Activated CD8-positive, alpha-beta T cell treated with anti-CD3 and anti-CD28 coated beads, Interleukin-2, amount 10 ng/mL, durations not matched to agents 7 days and 5 days (primary cell): ENCODE measurements at regions not wholly inside any gene's neighbourhood (a gene's known extent, or its start where the extent isn't known, plus 50 kb on each side); places are given as distances from the start of the nearest gene placed in this dataset.

ENCODE experiments used
- ATAC-seq: fragments of 150-1000 bp; cut with Tn5 transposase; one replicate; pipeline ENCODE4 v1.10.0; 2021; ENCODE audit warnings: moderate library complexity
- CTCF ChIA-PET: fragments of 350-600 bp; sonication (Branson Sonifier 250); formaldehyde crosslinking; loops from one replicate; lab custom pipeline; 2021; ENCODE audit warnings: antibody characterized with exemption; lab: Charles Lee
- POLR2A ChIA-PET: fragments of 350-600 bp; sonication (Branson Sonifier 250); formaldehyde crosslinking; loops from one replicate; lab custom pipeline; 2021; ENCODE audit warnings: antibody characterized with exemption; lab: Charles Lee
- DNase-seq: peaks from one replicate; pipeline ENCODE4 v3.0.0-alpha.2; 2020
- H3K27ac Mint-ChIP-seq: one replicate; pipeline ENCODE4 v1.8.0; 2021; ENCODE audit warnings: mild to moderate bottlenecking, mixed read lengths
- H3K27me3 Mint-ChIP-seq: one replicate; pipeline ENCODE4 v1.8.0; 2021; ENCODE audit warnings: low read depth, mixed read lengths
- H3K36me3 Mint-ChIP-seq: one replicate; pipeline ENCODE4 v1.8.0; 2021; ENCODE audit warnings: low read depth, mixed read lengths
- H3K4me1 Mint-ChIP-seq: one replicate; pipeline ENCODE4 v1.8.0; 2021; ENCODE audit warnings: low read depth, mixed read lengths
- H3K4me3 Mint-ChIP-seq: one replicate; pipeline ENCODE4 v1.8.0; 2021; ENCODE audit warnings: mild to moderate bottlenecking, mixed read lengths
- H3K9me3 Mint-ChIP-seq: one replicate; pipeline ENCODE4 v1.8.0; 2022; ENCODE audit warnings: mixed read lengths; ENCODE audit not compliant: insufficient read depth

DNA sequence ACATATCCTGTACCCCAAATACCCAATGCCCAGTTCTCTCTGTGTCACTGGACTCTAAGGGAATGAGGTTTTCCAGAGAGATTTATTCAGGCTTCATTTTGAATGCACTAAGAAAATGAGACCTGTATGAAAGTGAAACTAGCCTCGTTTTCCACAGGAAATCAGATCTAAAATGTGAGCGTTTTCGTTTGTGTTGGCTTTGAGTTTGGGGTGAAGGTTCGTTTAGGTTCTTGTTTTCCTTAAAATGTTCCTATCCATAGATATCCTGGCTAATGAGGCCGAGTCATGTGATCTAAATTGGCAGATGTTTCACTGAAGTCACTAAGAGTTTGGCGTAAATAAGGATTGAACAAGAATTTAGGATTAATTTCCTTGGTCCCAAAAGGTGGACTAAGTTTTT is 90.9 kb upstream of the BMPER start:
- no peak overlapping the region for H3K27ac Mint-ChIP-seq

DNA sequence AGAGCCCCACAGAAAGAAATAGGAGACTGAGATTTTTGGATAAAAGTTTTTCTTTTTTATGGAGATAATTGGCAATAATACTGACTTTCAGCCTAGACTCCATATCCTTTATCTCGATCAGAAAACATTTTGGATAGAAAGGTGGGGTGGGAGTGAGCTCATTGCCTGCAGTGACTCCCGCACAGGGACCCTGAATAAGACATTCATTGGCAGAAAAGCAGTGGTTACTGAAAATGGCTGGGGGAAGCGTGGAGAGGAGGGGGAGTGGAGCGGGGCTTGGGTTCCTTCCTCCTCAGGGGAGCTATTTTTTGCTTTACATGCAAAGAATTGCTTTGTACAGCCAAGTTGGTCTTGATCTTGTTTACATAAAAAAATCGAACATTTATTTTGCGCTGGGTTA is 90.4 kb upstream of the BMPER start:
- ATAC-seq (no peak), DNase-seq (no peak)
- Mint-ChIP-seq H3K4me1 (peaks cover 7% of the 10 kb centered on the region), H3K9me3 (peaks cover 4% of the 10 kb centered on the region), H3K27ac (no peak overlapping the region), H3K4me3 (no peak overlapping the region), H3K27me3 (peaks cover 4% of the 10 kb centered on the region), H3K36me3 (no peaks in the 10 kb centered on the region)
- POLR2A ChIA-PET: interaction anchor here (0.7 kb wide), 1 partner anchor 12 kb away, joined by 3 read pairs; no protein-coding TSS in a partner anchor
- CTCF ChIA-PET: no interaction called here

More for the DNA sequence above, 90.9 kb upstream of the BMPER start:
- peaks cover 7% of the 10 kb centered on the region for H3K4me1 Mint-ChIP-seq
- no peak for ATAC-seq
- H3K4me3 Mint-ChIP-seq: no peak overlapping the region
- H3K36me3 Mint-ChIP-seq: no peaks in the 10 kb centered on the region
- DNase-seq: no peak
- peaks cover 4% of the 10 kb centered on the region for H3K9me3 Mint-ChIP-seq
- peaks cover 4% of the 10 kb centered on the region for H3K27me3 Mint-ChIP-seq
- POLR2A ChIA-PET: no interaction called here
- CTCF ChIA-PET: no interaction called here

DNA sequence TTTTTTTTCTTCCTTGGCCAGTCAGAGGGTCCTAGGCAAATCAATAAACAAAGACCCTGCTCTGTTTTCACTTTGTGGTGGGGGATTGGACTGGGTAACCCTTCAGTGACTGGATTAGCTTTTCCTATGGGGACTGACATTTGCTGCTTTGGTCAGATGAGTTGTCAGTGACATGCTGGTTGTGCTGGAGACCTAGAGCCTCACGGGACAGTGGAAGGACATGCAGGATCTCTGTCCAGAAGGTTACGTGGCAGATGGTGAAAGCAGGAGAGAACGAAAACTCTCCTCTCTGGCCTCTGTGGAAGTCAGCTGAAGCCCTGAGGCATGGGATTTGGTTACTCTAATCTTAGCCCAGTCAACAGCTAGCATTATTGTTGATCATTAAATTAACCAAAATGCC is 90.0 kb upstream of the BMPER start:
- POLR2A ChIA-PET: interaction anchor here (0.7 kb wide), 1 partner anchor 12 kb away, joined by 3 read pairs; no protein-coding TSS in a partner anchor
- ATAC-seq: no peak

DNA sequence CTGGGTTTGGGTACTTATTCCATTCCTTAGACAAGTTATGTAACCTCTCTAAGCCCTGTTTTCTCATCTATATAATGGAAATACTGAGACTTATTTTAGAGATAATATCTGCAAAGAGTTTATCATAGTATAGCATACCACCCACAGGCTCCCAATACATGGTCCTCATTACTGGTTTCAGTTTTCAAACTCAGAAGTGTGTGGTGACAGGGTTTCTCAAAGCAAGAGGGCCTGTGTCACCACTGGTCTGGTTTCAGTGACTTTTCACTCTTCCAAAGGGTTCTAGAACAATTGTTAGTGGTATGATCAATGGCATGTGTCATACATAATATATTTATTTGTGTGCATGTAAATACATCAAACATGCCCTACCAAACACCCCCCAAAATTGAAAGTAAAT is 89.2 kb upstream of the BMPER start:
- Mint-ChIP-seq H3K4me3 (no peak overlapping the region), H3K36me3 (no peaks in the 10 kb centered on the region), H3K4me1 (peaks cover 7% of the 10 kb centered on the region), H3K9me3 (peaks cover 4% of the 10 kb centered on the region), H3K27me3 (peaks cover 6% of the 10 kb centered on the region), H3K27ac (no peak overlapping the region)
- no peak for DNase-seq
- POLR2A ChIA-PET: no interaction called here
- CTCF ChIA-PET: no interaction called here
- no peak for ATAC-seq

More for the DNA sequence above, 90.0 kb upstream of the BMPER start:
- DNase-seq: no peak
- peaks cover 4% of the 10 kb centered on the region for H3K27me3 Mint-ChIP-seq
- H3K4me1 Mint-ChIP-seq: peaks cover 7% of the 10 kb centered on the region
- H3K9me3 Mint-ChIP-seq: peaks cover 4% of the 10 kb centered on the region
- CTCF ChIA-PET: no interaction called here
- H3K27ac Mint-ChIP-seq: no peak overlapping the region
- no peak overlapping the region for H3K4me3 Mint-ChIP-seq
- H3K36me3 Mint-ChIP-seq: no peaks in the 10 kb centered on the region

DNA sequence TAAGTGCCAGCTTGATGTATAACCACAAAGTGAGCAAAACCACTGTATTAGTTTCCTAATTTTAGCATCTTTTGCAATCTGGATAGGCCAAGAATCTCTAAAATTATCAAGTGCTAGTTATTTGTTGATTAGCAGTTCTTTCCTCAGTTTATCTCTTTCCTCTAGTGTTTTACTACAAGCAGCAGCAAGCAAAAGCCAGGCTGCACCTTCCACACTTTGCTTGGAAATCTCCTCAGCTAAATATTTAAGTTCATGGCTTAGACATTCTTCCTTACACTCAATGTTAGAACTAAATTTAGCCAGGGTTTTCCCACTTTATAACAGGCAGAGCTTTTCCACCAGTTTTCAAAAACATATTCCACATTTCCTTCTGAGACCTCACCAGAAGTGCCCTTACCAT is 85.7 kb upstream of the BMPER start:
- POLR2A ChIA-PET: no interaction called here
- no peak overlapping the region for H3K27ac Mint-ChIP-seq
- DNase-seq: no peak
- peaks cover 6% of the 10 kb centered on the region for H3K27me3 Mint-ChIP-seq
- H3K4me1 Mint-ChIP-seq: no peaks in the 10 kb centered on the region
- ATAC-seq: no peak
- H3K9me3 Mint-ChIP-seq: no peaks in the 10 kb centered on the region
- CTCF ChIA-PET: interaction anchor here (0.9 kb wide), 1 partner anchor 17 kb away, joined by 3 read pairs; no protein-coding TSS in a partner anchor
- H3K4me3 Mint-ChIP-seq: no peak overlapping the region
- H3K36me3 Mint-ChIP-seq: no peaks in the 10 kb centered on the region

DNA sequence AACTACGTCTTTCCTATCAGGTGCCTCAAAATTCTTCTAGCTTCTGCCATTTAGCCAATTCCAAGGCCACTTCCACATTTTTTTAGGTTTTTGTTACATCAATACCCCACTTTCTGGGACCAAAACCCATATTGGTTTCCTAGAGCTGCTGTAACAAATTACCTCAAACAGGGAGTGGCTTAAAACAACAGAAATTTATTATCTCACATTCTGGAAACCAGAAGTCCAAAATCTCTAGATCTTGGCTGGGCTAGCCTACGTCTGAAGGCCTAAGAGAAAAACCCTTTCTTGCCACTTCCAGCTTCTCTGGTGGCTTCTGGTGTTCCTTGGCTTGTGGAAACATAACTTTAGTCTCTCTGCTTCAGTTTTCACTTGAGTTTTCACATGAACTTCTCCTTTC is 85.1 kb upstream of the BMPER start:
- Mint-ChIP-seq H3K36me3 (no peaks in the 10 kb centered on the region), H3K4me1 (no peaks in the 10 kb centered on the region), H3K27ac (no peak overlapping the region), H3K4me3 (no peak overlapping the region), H3K9me3 (no peaks in the 10 kb centered on the region), H3K27me3 (peaks cover 6% of the 10 kb centered on the region)
- CTCF ChIA-PET: no interaction called here
- POLR2A ChIA-PET: no interaction called here
- DNase-seq (no peak), ATAC-seq (no peak)

DNA sequence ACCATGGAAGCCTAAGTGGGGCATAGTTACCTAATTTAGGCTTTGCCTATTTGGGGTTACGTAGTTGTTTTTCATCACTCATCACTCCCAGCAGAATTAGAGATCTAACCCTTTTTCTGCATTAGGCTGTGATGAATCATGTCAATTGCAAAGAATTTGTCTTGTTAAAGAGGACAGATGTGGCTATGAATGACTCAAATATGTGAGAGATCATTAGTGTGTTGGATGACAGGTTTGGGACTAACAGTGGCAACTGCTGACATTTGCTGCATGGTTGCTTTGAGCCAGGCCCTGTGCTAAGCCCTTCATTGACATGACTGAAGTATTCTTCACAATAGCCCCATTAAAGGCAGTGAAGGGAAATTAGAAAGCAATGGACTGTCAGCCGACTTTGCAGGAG is 83.4 kb upstream of the BMPER start:
- Mint-ChIP-seq H3K4me3 (no peak overlapping the region), H3K4me1 (no peaks in the 10 kb centered on the region), H3K9me3 (no peaks in the 10 kb centered on the region), H3K27ac (no peak overlapping the region), H3K36me3 (no peaks in the 10 kb centered on the region), H3K27me3 (peaks cover 6% of the 10 kb centered on the region)
- DNase-seq: no peak
- no peak for ATAC-seq
- CTCF ChIA-PET: no interaction called here
- POLR2A ChIA-PET: no interaction called here

DNA sequence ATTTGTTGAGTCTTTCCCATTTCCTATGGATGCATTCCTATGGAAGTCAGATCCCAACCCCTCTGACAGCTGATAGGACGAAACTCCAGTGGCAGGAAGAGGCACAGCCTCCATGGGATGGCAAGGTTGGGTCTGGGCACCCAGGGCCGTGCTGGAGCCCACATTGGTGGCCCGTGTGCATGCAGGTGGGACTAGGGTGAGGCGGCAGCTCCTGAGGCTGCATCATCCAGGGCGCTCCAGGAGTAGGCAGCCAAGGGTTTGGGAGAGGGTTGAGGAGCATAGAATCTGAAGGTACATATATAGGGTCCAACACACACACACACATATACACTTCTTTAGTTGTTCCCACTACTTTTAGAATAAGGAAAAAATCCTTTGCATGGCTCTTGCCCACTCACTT is 81.4 kb upstream of the BMPER start:
- Mint-ChIP-seq H3K27me3 (peaks cover 2% of the 10 kb centered on the region), H3K4me1 (no peaks in the 10 kb centered on the region), H3K9me3 (no peaks in the 10 kb centered on the region), H3K27ac (no peak overlapping the region), H3K36me3 (no peaks in the 10 kb centered on the region), H3K4me3 (no peak overlapping the region)
- ChIA-PET CTCF (no interaction called here), POLR2A (no interaction called here)
- ATAC-seq (no peak), DNase-seq (no peak)

DNA sequence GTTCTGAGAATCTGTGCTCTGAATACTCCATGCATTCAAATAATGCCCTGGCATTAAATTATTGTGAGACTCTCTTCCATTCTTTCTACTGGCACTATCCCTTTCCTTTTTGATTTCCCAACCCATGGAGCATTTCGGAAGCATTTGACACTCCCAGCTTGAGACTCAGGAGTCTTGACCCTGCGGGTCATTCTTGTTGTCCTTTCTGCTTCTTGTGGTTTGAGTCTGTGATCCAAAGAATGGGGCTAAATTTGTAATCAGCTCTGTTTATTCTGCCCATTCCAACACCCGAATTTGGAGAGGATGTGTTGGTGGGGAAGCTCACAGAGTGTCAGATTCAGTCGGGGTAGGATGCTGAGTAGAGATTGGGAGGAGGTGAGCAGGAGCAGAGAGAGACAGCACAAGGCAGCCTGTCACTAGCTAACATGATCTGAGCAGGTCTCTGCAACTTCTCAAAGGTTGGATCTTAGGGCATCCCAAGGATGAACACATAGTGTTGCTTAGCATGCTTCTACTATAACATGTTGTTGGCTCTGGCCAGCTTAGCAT is 80.4 kb upstream of the BMPER start:
- POLR2A ChIA-PET: no interaction called here

DNA sequence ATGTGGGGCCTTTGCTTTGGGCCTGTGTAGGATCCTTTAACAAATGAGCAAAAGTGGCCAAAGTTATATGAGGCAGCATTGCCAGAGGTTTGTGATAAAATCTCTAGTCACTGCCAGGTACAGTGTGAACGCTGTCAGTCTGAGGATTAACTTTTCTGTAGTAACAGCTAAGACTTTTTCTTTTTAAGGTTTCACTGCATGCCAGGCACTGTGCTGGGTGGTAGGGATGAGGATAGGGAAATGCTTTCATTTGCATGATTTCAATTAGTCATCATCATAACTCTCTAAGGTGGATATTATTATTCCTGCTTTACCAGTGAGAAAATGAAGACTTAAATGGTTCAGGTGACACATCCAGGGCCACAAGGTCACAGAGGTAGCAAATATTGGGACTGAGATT is 79.7 kb upstream of the BMPER start:
- Mint-ChIP-seq H3K4me1 (no peaks in the 10 kb centered on the region), H3K36me3 (no peaks in the 10 kb centered on the region), H3K4me3 (no peak overlapping the region), H3K27me3 (no peaks in the 10 kb centered on the region), H3K27ac (no peak overlapping the region), H3K9me3 (no peaks in the 10 kb centered on the region)
- POLR2A ChIA-PET: no interaction called here
- CTCF ChIA-PET: no interaction called here
- ATAC-seq (no peak), DNase-seq (no peak)

More for the DNA sequence above, 80.4 kb upstream of the BMPER start:
- Mint-ChIP-seq H3K9me3 (no peaks in the 10 kb centered on the region), H3K27ac (no peak overlapping the region), H3K36me3 (no peaks in the 10 kb centered on the region), H3K4me1 (no peaks in the 10 kb centered on the region), H3K4me3 (no peak overlapping the region), H3K27me3 (peaks cover 2% of the 10 kb centered on the region)
- CTCF ChIA-PET: no interaction called here
- DNase-seq (no peak), ATAC-seq (no peak)

DNA sequence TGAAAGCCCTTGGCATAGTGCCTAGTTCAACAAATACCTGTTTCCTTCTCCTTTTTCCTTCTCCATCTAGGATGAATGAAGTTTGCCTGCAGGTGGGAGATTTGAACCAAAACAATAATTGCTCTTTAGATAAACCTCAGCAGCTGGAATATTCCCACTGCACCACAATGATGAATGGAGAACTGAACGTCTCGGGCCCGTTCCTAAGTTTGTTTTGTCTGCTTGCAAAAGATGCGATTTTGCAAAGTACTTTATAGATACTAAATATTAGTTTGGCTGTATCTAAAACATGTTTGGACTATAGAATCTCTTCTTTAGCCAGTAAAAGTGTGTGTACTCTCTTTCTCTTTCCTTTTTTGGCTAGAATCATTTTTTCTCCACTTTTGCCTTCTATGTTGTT is 75.8 kb upstream of the BMPER start:
- no peak for DNase-seq
- no peak overlapping the region for H3K27ac Mint-ChIP-seq
- H3K4me1 Mint-ChIP-seq: no peaks in the 10 kb centered on the region
- H3K4me3 Mint-ChIP-seq: no peak overlapping the region
- POLR2A ChIA-PET: no interaction called here
- H3K36me3 Mint-ChIP-seq: no peaks in the 10 kb centered on the region
- CTCF ChIA-PET: interaction anchor here (0.6 kb wide), 1 partner anchor 886 kb away, joined by 3 read pairs; no protein-coding TSS in a partner anchor
- no peaks in the 10 kb centered on the region for H3K27me3 Mint-ChIP-seq
- ATAC-seq: no peak
- no peaks in the 10 kb centered on the region for H3K9me3 Mint-ChIP-seq

DNA sequence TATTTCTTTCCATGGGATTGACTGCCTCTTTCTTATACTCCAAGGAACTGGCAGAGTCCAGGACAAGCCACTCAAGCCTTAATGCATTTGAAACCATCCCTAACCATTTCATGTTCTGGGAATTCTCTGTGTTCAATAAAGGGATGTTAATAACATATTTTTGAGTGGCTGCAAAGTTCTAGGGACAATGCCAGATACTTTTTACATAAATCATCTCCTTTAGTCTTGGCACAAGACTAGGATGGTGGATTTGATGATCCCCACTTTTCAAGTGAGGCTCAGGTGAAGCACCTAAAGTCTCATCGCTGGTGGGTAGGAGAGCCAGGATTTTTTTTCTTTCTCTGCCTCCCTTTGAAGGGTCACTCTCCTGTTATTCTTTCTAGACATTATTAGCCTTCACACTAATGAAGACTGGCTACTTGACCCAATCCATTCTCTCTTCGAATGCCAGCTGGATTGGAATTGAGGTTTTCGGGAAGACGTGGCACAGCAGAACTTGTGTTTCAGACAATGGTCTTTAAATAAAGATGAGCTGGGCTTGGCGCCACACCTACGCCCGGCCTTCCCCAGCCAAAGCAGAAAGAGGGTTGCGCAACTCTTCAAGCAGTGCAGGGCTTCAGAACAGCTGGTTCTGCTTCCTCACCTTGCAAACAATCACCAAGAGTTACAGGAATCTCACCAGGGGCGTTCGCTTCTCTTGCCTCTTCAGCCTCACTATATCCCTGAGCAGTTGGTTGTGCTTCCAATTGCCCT is 73.8 kb upstream of the BMPER start:
- Mint-ChIP-seq H3K27me3 (no peaks in the 10 kb centered on the region), H3K27ac (no peak overlapping the region), H3K9me3 (no peaks in the 10 kb centered on the region), H3K36me3 (no peaks in the 10 kb centered on the region), H3K4me3 (no peak overlapping the region), H3K4me1 (no peaks in the 10 kb centered on the region)
- DNase-seq (no peak), ATAC-seq (no peak)
- POLR2A ChIA-PET: no interaction called here
- CTCF ChIA-PET: no interaction called here
